Astrocyte (in vitro differentiated cells and primary cell): ENCODE measurements at regions not wholly inside any gene's neighbourhood (a gene's known extent, or its start where the extent isn't known, plus 50 kb on each side); places are given as distances from the start of the nearest gene placed in this dataset.

Experiments
- DNase-seq: peaks from one replicate; pipeline ENCODE4 v3.0.0-alpha.2; 2010; ENCODE audit warnings: low read depth
- FAIRE-seq: peaks from 2 replicates; lab custom pipeline; 2011; peaks lifted over from hg19 to GRCh38; lab: Jason Lieb, UNC
- H2AFZ ChIP-seq: 2 replicates; pipeline ENCODE4 v1.6.0; 2012; ENCODE audit warnings: low read depth, low read length, inconsistent platforms
- H3K27ac ChIP-seq: 2 replicates; pipeline ENCODE4 v1.5.1; 2011; ENCODE audit warnings: low read depth, low read length, inconsistent platforms
- H3K27me3 ChIP-seq: 2 replicates; pipeline ENCODE4 v1.6.0; 2011; ENCODE audit warnings: low read length, inconsistent platforms; ENCODE audit not compliant: insufficient read depth
- H3K36me3 ChIP-seq: 2 replicates; pipeline ENCODE4 v1.5.1; 2011; ENCODE audit warnings: low read length, inconsistent platforms; ENCODE audit not compliant: insufficient read depth
- H3K4me1 ChIP-seq: 2 replicates; pipeline ENCODE4 v1.5.1; 2011; ENCODE audit warnings: low read length, inconsistent platforms; ENCODE audit not compliant: insufficient read depth
- H3K4me2 ChIP-seq: 2 replicates; pipeline ENCODE4 v1.6.0; 2012; ENCODE audit warnings: low read length, inconsistent platforms
- H3K4me3 ChIP-seq: 2 replicates; pipeline ENCODE4 v1.5.1; 2011; ENCODE audit warnings: low read depth, mild to moderate bottlenecking, low read length, inconsistent platforms; ENCODE audit not compliant: insufficient read depth
- H3K79me2 ChIP-seq: 2 replicates; pipeline ENCODE4 v1.6.0; 2012; ENCODE audit warnings: mild to moderate bottlenecking, low read length, inconsistent platforms; ENCODE audit not compliant: insufficient read depth
- H3K9ac ChIP-seq: 2 replicates; pipeline ENCODE4 v1.6.0; 2012; ENCODE audit warnings: mild to moderate bottlenecking, low read length, inconsistent platforms
- H3K9me3 ChIP-seq: 2 replicates; pipeline ENCODE4 v1.5.1; 2012; ENCODE audit warnings: low read depth, mild to moderate bottlenecking, low read length, inconsistent platforms; ENCODE audit not compliant: insufficient read depth
- H4K20me1 ChIP-seq: 2 replicates; pipeline ENCODE4 v1.6.0; 2012; ENCODE audit warnings: low read length, inconsistent platforms; ENCODE audit not compliant: insufficient read depth
- H3K27ac Mint-ChIP-seq: one replicate; pipeline ENCODE4 v1.8.0; 2021; ENCODE audit warnings: mild to moderate bottlenecking, mixed read lengths; ENCODE audit not compliant: unreplicated experiment
- H3K27me3 Mint-ChIP-seq: one replicate; pipeline ENCODE4 v1.8.0; 2021; ENCODE audit warnings: low read depth, mixed read lengths; ENCODE audit not compliant: unreplicated experiment
- H3K36me3 Mint-ChIP-seq: one replicate; pipeline ENCODE4 v1.8.0; 2021; ENCODE audit warnings: low read depth, mixed read lengths; ENCODE audit not compliant: unreplicated experiment
- H3K4me1 Mint-ChIP-seq: one replicate; pipeline ENCODE4 v1.8.0; 2021; ENCODE audit warnings: low read depth, mixed read lengths; ENCODE audit not compliant: unreplicated experiment
- H3K4me3 Mint-ChIP-seq: one replicate; pipeline ENCODE4 v1.8.0; 2021; ENCODE audit warnings: mild to moderate bottlenecking, moderate library complexity, mixed read lengths; ENCODE audit not compliant: unreplicated experiment
- H3K9me3 Mint-ChIP-seq: one replicate; pipeline ENCODE4 v1.8.0; 2021; ENCODE audit warnings: mild to moderate bottlenecking, mixed read lengths; ENCODE audit not compliant: unreplicated experiment
- CTCF ChIP-seq: IDR thresholded peaks from 2 replicates; pipeline ENCODE4 v1.5.1; 2011; ENCODE audit warnings: low read depth, mild to moderate bottlenecking, inconsistent platforms, low read length, moderate library complexity; ENCODE audit not compliant: insufficient read depth
- EZH2 ChIP-seq: IDR thresholded peaks from 2 replicates; pipeline ENCODE4 v1.6.1; 2012; ENCODE audit warnings: mild to moderate bottlenecking, low read length, inconsistent platforms; ENCODE audit not compliant: insufficient read depth

GRCh38 chr1:37389327-37389726 lies 85.1 kb upstream of the ZC3H12A start:
- TF ChIP-seq CTCF (no peak), EZH2 (no peak)
- H3K4me3 ChIP-seq = no peak overlapping the region

GRCh38 chr1:37391211-37392011 lies 83.0 kb upstream of the ZC3H12A start:
- Histone ChIP-seq H3K27ac (no peak overlapping the region), H3K4me1 (no peaks in the 10 kb centered on the region), H2AFZ (no peak overlapping the region), H3K36me3 (no peaks in the 10 kb centered on the region), H3K9ac (no peak overlapping the region), H3K4me2 (no peak overlapping the region), H3K9me3 (no peaks in the 10 kb centered on the region), H3K79me2 (no peaks in the 10 kb centered on the region), H3K27me3 (peaks cover 7% of the 10 kb centered on the region), H4K20me1 (no peaks in the 10 kb centered on the region), H3K4me3 (no peak overlapping the region)
- TF ChIP-seq CTCF (no peak), EZH2 (no peak)
- DNase-seq = no peak
- peaks cover 1% of the 10 kb centered on the region for H3K9me3 Mint-ChIP-seq
- H3K4me1 Mint-ChIP-seq = no peaks in the 10 kb centered on the region
- peaks cover 58% of the 10 kb centered on the region for H3K27me3 Mint-ChIP-seq
- H3K4me3 Mint-ChIP-seq = no peak overlapping the region
- no peak overlapping the region for H3K27ac Mint-ChIP-seq
- H3K36me3 Mint-ChIP-seq = no peaks in the 10 kb centered on the region
- no peak for FAIRE-seq

More at GRCh38 chr1:37389327-37389726, 85.1 kb upstream of the ZC3H12A start:
- no peaks in the 10 kb centered on the region for H3K9me3 ChIP-seq
- Mint-ChIP-seq H3K4me1 (no peaks in the 10 kb centered on the region), H3K27me3 (peaks cover 41% of the 10 kb centered on the region), H3K9me3 (peaks cover 1% of the 10 kb centered on the region), H3K4me3 (no peak overlapping the region), H3K36me3 (no peaks in the 10 kb centered on the region), H3K27ac (no peak overlapping the region)
- H3K36me3 ChIP-seq = no peaks in the 10 kb centered on the region
- H3K4me1 ChIP-seq = no peaks in the 10 kb centered on the region
- no peaks in the 10 kb centered on the region for H3K27me3 ChIP-seq
- no peak overlapping the region for H3K27ac ChIP-seq
- H2AFZ ChIP-seq = no peak overlapping the region
- DNase-seq (no peak), FAIRE-seq (no peak)
- no peaks in the 10 kb centered on the region for H4K20me1 ChIP-seq
- H3K9ac ChIP-seq = no peak overlapping the region
- H3K4me2 ChIP-seq = no peak overlapping the region
- H3K79me2 ChIP-seq = no peaks in the 10 kb centered on the region

- H3K36me3 Mint-ChIP-seq = no peaks in the 10 kb centered on the region
- H3K4me2 ChIP-seq = no peak overlapping the region
- DNase-seq = no peak
- no peaks in the 10 kb centered on the region for H3K79me2 ChIP-seq
- no peak for FAIRE-seq
- H3K36me3 ChIP-seq = no peaks in the 10 kb centered on the region
- H2AFZ ChIP-seq = no peak overlapping the region
- H3K27me3 Mint-ChIP-seq = peaks cover 55% of the 10 kb centered on the region
- TF ChIP-seq EZH2 (no peak), CTCF (no peak)
- H3K27ac ChIP-seq = no peak overlapping the region
- H3K4me1 ChIP-seq = no peaks in the 10 kb centered on the region
- peaks cover 7% of the 10 kb centered on the region for H3K27me3 ChIP-seq
- no peak overlapping the region for H3K4me3 ChIP-seq
- no peaks in the 10 kb centered on the region for H3K9me3 ChIP-seq
- H3K4me1 Mint-ChIP-seq = no peaks in the 10 kb centered on the region
- H3K4me3 Mint-ChIP-seq = no peak overlapping the region
- no peak overlapping the region for H3K27ac Mint-ChIP-seq
- no peaks in the 10 kb centered on the region for H4K20me1 ChIP-seq
- H3K9ac ChIP-seq = no peak overlapping the region
- peaks cover 1% of the 10 kb centered on the region for H3K9me3 Mint-ChIP-seq
These were observed 82.3 kb upstream of the ZC3H12A start for GRCh38 chr1:37392051-37392450.
